AG04450 (cell line): ENCODE measurements at regions not wholly inside any gene's neighbourhood (a gene's known extent, or its start where the extent isn't known, plus 50 kb on each side); places are given as distances from the start of the nearest gene placed in this dataset.

Source experiments
- CTCF ChIA-PET: fragments of 300-600, 350-600 bp; formaldehyde crosslinking; extraction: SDS; loops from one replicate; lab custom pipeline; 2022; ENCODE audit warnings: antibody characterized with exemption, inconsistent platforms; lab: Charles Lee
- POLR2A ChIA-PET: fragments of 350-600 bp; formaldehyde crosslinking; extraction: SDS; loops from one replicate; lab custom pipeline; 2021; ENCODE audit warnings: antibody characterized with exemption, inconsistent platforms; lab: Yijun Ruan, JAX
- DNase-seq: peaks from one replicate; pipeline ENCODE4 v3.0.0-alpha.2; 2011; ENCODE audit warnings: low read depth, low spot score
- H3K27ac ChIP-seq: one replicate; pipeline ENCODE4 v1.5.1; 2012; ENCODE audit warnings: low read depth, low read length, control low read depth
- H3K27me3 ChIP-seq: one replicate; pipeline ENCODE4 v1.6.0; 2012; ENCODE audit warnings: low read length; ENCODE audit not compliant: control insufficient read depth, insufficient read depth
- H3K4me3 ChIP-seq: 2 replicates; pipeline ENCODE4 v1.5.1; 2011; ENCODE audit warnings: mild to moderate bottlenecking, low read depth, low read length, control low read depth
- H3K9me3 ChIP-seq: 2 replicates; pipeline ENCODE4 v1.5.1; 2012; ENCODE audit warnings: low read length; ENCODE audit not compliant: control insufficient read depth, insufficient read depth
- CTCF ChIP-seq: IDR thresholded peaks from 2 replicates; pipeline ENCODE4 v1.5.1; 2011; ENCODE audit warnings: low read depth, low read length, control low read depth, inconsistent platforms

- Histone ChIP-seq H3K9me3 (no peaks in the 10 kb centered on the region), H3K27me3 (no peaks in the 10 kb centered on the region), H3K27ac (no peak overlapping the region), H3K4me3 (no peak overlapping the region)
- ChIA-PET CTCF (no interaction called here), POLR2A (no interaction called here)
- TF ChIP-seq CTCF = no peak
- no peak for DNase-seq
Measured at GRCh38 chr13:106010836-106011235, 524.6 kb downstream of the EFNB2 start.

- Histone ChIP-seq H3K9me3 (no peaks in the 10 kb centered on the region), H3K4me3 (no peak overlapping the region), H3K27ac (no peak overlapping the region), H3K27me3 (no peaks in the 10 kb centered on the region)
- DNase-seq = no peak
- TF ChIP-seq CTCF = no peak
- POLR2A ChIA-PET = no interaction called here
- CTCF ChIA-PET = no interaction called here
Measured at GRCh38 chr13:106008540-106008939, 526.9 kb downstream of the EFNB2 start.

GRCh38 chr13:106007156-106007555, 528.3 kb downstream of the EFNB2 start:
- H3K4me3 ChIP-seq = no peak overlapping the region
- H3K27me3 ChIP-seq = no peaks in the 10 kb centered on the region
- TF ChIP-seq CTCF = no peak
- ChIA-PET POLR2A (no interaction called here), CTCF (no interaction called here)
- no peak overlapping the region for H3K27ac ChIP-seq
- DNase-seq = no peak
- no peaks in the 10 kb centered on the region for H3K9me3 ChIP-seq

- CTCF ChIA-PET = no interaction called here
- H3K27ac ChIP-seq = no peak overlapping the region
- no peak for DNase-seq
- H3K27me3 ChIP-seq = no peaks in the 10 kb centered on the region
- POLR2A ChIA-PET = no interaction called here
- H3K4me3 ChIP-seq = no peak overlapping the region
- TF ChIP-seq CTCF = no peak
- H3K9me3 ChIP-seq = no peaks in the 10 kb centered on the region
Measured at GRCh38 chr13:106003651-106004050, 531.8 kb downstream of the EFNB2 start.

GRCh38 chr13:106001443-106001842, 534.0 kb downstream of the EFNB2 start:
- POLR2A ChIA-PET = no interaction called here
- CTCF ChIA-PET = no interaction called here
- no peak overlapping the region for H3K27ac ChIP-seq
- peaks cover 3% of the 10 kb centered on the region; the same call in 1 of the 2 replicates for H3K9me3 ChIP-seq
- TF ChIP-seq CTCF = no peak
- no peak for DNase-seq
- H3K4me3 ChIP-seq = no peak overlapping the region
- no peaks in the 10 kb centered on the region for H3K27me3 ChIP-seq
